ENCODE measurements at regions not wholly inside any gene's neighbourhood (a gene's known extent, or its start where the extent isn't known, plus 50 kb on each side); places are given as distances from the start of the nearest gene placed in this dataset.

DNA sequence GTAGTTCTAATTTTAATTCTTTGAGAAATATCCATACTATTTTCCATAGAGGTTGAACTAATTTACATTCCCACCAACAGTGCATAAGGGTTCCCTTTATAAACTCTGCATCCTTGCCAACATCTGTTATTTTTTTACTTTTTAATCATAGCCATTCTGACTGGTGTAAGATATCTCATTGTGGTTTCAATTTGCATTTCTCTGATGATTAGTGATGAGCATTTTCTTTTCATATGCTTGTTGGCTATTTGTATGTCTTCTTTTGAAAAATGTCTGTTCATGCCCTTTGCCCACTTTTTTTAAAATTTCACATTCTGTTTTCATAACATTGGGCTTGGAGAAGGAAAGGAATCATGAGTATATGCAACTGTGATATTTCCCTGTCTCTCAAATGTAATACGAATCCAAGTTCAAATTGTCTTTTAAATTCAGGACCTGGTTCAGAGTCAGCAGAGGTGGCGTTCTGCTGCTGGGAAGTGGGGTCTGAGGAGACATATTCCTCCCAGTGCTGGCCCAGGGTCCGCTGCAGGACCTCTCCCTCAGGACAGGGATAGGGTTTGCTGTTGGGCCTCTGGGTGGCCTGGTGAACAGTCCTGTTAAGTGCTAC lies 81.2 kb upstream of the ETV6 start:
- no peak for DNase-seq (ENCODE audit: low read depth in 2 of 2)

DNA sequence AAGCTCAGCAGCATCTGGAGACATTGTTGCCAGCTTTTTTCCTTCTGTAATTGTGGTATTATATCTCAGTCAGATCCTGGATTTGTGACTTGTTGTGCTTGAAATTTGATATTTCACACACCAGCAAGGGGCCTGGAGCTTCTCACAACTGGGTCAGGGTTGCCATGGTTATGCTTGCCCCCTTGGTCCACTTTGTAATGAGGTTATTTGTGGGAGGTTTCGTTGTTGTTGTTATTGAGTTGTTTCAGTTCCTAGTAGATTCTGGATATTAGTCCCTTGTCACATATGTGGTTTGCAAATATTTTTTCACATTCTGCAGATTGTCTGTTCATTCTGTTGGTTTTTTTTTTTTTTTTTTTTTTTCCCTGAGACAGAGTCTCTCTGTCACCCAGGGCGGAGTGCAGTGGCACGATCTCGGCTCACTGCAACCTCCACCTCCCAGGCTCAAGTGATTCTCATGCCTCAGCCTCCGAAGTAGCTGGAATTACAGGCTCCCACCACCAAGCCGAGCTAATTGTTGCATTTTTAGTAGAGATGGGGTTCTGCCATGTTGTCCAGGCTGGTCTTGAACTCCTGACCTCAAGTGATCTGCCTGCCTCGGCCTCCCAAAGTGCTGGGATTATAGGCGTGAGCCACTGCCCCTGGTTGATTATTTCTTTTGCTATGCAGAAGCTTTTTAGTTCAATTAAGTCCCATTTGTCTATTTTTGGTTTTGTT lies 80.6 kb upstream of the ETV6 start:
- DNase-seq (ENCODE audit: low read depth in 2 of 2), result no peak

DNA sequence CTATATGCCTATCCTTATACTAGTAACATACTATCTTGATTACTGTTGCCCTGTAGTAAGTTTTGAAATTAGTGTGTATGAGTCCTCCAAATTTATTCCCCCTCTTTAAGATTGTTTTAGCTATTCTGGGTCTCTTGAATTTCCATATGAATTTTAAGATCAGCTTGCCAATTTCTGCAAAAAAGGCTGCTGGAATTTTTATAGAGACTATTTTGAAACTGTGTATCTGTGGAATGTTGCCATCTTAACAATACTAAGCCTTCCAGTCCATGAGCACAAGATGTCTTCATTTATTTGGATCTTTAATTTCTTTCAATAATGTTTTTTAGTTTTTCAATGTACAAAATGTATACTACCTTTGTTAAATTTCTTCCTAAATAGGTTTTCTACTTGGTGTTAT lies 79.8 kb upstream of the ETV6 start:
- no peak for DNase-seq (ENCODE audit: low read depth in 2 of 2)

DNA sequence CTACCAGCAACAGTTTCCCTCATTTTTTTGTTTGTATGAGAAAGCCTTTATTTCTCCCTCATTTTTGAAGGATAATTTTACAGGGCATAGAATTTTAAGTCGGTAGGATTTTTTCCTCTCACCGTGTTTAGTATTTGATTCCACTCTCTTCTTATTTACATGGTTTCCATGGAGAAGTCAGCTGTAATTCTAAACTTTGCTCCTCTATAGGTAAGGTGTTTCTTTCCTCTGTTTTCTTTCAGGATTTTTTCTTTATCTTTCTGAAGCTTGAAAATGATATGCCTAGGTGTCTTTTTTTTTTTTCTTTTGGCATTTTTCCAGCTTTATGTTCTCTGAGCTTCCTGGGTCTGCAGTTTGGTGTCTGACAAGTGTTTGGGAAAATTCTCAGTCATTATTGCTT lies 75.6 kb upstream of the ETV6 start:
- no peak for DNase-seq (ENCODE audit: low read depth in 2 of 2)

DNA sequence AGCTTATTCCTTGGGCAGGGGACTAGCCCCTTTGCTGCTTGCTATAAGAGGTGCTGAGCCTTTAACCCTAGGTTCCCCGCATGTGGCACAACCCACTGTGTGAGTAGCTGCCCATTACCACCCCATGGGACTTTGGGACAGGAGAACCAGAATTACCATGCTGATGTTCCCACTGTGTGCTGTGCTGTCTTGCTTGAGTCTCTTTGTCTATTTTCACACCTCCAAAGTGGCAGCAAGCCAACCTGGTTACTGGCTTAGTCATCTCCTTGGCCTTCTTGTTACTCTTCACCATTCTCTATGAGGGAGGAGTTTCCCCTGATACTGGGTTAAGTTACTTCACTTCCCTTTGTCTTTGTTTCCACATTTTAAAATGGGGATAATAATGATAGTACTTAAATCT lies 73.4 kb upstream of the ETV6 start:
- no peak for DNase-seq (ENCODE audit: low read depth in 2 of 2)

DNA sequence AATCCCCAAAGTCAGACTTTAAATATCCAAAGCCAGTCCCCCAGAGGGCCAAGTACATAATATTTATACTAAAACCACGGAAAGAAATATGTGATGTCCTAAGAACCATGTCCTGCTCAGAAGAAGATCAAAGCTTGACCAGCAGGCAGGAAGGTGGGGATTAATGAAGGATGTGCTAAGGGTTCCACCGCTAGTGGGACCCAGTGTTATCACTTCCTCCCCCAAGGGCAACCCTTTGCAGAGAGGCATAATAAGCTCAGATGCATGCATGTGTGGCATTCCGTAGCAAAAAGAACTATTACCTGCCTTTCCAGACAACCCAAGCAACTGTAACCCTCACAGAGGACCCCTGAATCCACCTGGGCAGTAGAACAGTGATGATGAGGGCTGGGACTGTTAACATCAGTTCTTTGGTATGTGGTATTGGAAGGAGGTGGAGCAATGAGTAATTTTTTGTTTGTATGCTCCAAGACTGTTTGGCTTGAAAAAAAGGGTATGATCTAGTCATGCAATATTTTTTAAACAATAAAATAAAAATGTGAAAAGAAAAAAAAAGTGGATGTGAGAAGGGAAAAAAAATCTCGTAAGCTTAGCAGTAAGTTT lies 71.7 kb upstream of the ETV6 start:
- DNase-seq (ENCODE audit: low read depth in 2 of 2), result no peak

DNA sequence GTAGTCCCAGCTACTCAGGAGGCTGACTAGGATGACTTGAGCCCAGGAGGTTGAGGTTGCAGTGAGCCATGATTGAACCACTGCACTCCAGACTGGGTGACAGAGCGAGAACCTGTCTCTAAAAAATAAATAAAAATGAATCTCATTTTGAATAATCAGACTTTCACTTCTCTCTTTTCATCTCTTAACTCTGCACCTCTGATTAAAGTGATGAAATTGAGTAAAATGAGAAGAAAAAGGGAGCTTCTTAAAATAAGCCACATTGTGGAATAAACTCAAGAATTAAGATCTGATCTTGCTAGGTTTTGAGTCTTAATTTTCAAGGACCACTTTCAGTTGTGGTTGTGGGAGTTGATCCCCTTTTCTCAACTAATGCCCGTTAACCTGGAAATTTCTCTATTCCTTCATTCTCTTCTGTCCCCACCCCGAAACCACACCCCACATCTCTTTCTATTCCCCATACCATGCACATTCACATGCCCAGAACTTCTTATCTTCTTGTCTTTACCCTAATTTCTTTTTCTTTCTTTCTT lies 70.9 kb upstream of the ETV6 start:
- DNase-seq (ENCODE audit: low read depth in 2 of 2), result no peak

DNA sequence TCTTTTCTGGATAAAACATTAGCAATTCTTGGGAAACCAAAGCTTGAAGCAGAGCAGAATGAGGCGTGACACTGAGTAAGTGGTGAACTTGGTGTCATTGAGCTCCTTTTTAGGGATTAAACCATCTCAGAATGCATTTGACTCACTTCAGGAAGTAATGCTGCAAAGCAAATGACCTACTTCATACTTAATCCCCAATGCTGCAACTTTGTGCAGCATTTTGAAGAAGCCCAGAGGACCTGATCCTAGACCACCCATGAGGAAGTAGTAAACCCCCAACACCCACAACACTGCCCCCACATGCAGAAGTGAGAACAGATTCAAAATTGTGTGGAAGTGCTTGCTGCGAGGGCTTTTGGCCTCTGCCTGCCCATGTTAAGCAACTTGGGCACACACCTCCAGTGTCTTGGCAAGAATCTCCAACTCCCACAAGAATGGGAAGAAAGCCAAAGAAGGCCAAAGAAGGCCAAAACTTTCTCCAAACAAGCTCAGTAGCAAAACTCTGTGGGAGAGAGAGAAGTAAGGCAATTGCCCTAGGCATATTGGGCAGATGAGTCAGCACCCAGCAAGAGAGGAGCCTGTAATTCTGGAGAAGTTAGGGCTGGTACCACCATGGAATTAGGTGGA lies 69.2 kb upstream of the ETV6 start:
- DNase-seq (ENCODE audit: low read depth in 2 of 2), result no peak

DNA sequence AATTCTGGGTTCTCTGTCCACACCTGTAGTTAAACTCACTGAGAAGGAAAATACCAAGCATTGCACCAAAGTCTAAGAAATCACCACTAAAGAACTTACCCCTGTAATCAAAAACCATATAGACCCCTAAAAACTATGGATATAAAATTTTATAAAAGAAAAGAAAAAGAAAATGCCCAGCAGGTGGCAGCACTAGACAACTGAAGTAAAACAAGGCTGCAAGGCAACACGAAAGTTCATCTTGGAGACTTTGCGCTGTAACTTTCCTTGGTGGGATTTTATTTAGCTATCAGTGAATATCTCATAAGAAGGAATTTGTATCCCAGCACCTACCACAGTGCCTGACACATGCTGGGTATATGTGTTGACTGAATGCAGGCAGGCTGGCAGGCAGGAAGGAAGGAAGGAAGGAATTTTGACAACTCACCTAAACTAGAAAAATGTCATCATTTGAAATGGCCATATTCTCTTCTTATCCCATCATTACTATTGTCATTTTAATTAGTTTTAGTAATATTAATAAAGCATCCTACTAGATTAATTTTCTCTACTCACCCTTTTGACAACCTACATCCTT lies 68.2 kb upstream of the ETV6 start:
- peak; percentile 55 to 71 for DNase-seq (ENCODE audit: low read depth in 2 of 2)

DNA sequence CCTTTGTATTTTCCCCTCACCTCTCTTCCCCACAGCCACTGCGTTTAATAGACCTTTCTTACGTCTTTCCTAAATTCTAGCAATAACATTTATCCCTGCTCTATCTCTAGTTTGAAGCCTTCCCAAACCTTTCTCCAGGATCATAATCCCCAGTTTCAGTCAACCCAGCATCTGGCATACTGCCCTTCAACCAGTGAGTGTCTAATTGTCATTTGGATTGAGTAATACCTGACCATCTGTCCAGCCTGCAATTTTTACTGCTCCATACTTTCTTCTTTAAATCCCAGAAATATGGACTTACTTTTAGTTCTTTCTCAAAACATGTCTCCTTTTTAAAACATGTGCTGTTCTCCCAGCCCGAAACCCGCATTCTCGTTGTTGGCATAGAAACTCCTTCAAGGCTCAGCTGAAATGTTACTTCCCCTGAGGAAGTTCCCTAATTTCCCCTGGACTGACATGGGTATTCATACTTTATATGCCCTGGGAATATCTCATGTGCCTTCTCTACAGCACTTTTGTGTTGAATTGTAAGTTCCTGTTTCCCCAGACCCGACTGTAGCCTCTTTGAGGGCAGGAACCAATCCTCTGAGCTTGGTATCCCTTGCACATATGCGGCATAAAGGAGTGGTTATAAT lies 65.1 kb upstream of the ETV6 start:
- no peak for DNase-seq (ENCODE audit: low read depth in 2 of 2)

DNA sequence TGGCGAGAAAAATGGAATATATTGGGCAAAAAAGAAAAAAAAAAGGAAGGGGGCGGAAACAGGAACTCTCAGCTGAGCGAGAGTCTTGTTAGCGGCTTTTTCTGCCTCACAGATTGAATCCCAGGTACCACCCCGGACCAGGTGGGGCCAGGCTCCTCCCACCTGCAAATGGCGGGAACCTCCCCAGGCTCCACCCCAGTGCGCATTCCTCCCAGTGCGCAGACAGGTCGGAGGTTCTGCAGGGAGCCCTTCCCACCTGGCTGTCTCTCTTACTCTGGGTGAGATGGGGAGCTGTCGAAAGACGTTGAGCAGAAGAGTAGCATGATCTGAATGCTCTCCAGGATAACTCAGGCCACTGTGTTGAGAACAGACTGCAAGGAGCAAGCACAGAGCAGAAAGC lies 57.0 kb upstream of the ETV6 start:
- DNase-seq (ENCODE audit: low read depth in 2 of 2), result no peak

DNA sequence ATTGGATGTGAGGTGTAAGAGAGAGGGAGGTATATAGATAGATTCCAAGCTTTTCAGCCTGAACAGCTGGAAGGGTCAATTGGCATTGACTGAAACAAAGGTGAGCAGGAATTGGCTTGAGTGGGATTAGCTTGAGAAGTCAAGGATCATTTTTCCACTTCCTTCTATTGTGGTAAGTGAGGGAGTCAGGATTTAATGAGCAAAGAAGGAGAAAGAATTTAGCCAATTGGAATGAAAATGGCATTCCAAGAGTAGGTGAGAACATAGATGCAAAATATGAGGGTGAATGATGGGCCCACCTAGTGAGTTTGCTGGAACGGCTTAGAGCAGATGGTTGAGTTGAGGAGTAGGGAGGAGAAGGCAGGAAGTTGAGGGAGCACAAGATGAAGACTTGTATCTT lies 56.5 kb upstream of the ETV6 start:
- no peak for DNase-seq (ENCODE audit: low read depth in 2 of 2)

DNA sequence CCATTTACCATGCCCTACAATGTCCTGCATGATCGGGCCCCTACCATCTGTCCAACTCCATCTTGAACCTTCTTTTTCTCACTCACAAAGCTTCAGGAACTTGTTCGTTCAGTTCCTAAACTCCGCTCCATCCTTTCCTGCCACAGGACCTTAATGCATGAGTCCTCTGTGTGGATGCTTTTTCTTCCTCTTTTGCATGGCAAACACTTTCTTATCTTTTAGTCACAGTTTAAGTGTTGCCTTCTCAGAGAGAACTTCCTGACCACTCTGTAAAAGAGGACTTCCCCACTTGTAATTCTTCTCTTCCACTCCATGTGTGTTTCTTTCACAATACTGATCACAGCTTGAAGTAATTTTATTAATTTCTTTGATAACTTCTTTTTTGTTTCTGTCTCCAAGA lies 54.4 kb upstream of the ETV6 start:
- no peak for DNase-seq (ENCODE audit: low read depth in 2 of 2)

DNA sequence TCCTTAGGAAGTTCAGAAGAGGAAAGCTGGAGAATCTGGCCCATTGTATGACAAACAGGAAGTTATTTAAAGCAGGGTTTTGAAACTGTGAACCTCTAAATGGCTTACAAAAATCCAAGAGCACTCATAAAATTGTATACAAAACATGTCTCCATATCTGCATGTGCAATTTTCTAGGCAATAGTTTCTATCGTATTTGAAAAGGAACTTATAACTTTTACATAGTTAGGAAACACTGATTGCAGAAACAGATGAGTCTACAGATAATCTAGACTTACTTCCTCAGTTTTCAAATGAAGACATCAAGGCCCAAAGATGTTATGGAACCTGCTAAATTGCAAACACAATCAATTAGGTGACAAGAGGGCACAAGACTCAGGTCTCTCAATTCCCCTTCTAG lies 53.3 kb upstream of the ETV6 start:
- DNase-seq (ENCODE audit: low read depth in 2 of 2), result no peak

DNA sequence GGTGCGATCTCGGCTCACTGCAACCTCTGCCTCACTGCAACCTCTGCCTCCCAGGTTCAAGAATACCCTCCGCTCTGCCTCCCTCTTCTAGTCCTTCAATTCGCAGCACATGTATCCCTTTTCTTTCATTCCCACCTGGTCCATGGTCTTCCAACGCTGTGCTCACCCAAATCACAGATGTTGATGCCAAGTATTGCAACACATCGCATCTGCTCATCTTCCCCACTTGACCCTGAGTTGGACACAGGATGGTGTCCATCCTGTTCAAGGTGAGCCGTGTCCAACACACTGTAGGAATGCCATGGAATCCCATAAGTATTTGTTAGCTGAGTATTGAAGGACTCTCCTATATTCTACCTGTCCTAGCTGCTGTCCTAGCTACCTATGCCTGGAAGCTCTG lies 50.6 kb upstream of the ETV6 start:
- DNase-seq (ENCODE audit: low read depth in 2 of 2), result no peak
